ENCODE measurements at regions not wholly inside any gene's neighbourhood (a gene's known extent, or its start where the extent isn't known, plus 50 kb on each side); places are given as distances from the start of the nearest gene placed in this dataset.

DNA sequence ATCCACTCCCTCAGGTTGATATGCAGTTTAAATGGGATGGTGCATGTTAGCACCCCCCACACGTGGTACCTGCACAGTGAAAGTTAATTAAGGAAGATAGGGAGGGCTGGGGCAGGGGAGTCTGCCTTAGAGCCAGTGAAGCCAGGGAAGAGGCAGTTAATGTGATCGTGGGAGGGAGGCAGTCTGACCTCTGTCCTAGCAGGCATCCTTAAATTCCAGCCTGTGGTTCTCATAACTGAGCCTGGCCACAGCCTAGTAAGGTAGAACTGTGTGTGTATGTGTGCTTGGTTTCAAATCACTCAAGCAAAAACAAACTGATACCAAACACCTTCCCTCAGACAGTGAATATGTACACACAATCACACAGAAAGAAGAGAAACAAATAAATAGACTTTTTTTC is 319.1 kb upstream of the TLE3 start (continued):
- no peak for TF ChIP-seq CHD7 (IDR thresholded peaks at IDR 0.05; ENCODE audit: insufficient replicate concordance, low read length)
- TF ChIP-seq SIX5 (IDR thresholded peaks at IDR 0.05; ENCODE audit: low read depth, low read length) = no peak
- TF ChIP-seq GABPA (IDR thresholded peaks at IDR 0.05; ENCODE audit: borderline replicate concordance, insufficient read depth, low read length) = no peak
- TF ChIP-seq RBBP5 (IDR thresholded peaks at IDR 0.05; ENCODE audit: borderline replicate concordance, low read depth, low read length) = no peak
- no peak for TF ChIP-seq ASH2L (IDR thresholded peaks at IDR 0.05; ENCODE audit: low read length)
- TF ChIP-seq RXRA (IDR thresholded peaks at IDR 0.05; ENCODE audit: insufficient read depth, low read depth, low read length) = no peak
- TF ChIP-seq SUZ12 (IDR thresholded peaks at IDR 0.05; ENCODE audit: low read length) = no peak
- TF ChIP-seq TCF12 (IDR thresholded peaks at IDR 0.05; ENCODE audit: low read depth, low read length) = no peak
- no peak for TF ChIP-seq TAF1 (IDR thresholded peaks at IDR 0.05; ENCODE audit: low read depth, low read length)

All from H1 (cell line).